SK-N-SH (cell line): ENCODE measurements at regions not wholly inside any gene's neighbourhood (a gene's known extent, or its start where the extent isn't known, plus 50 kb on each side); places are given as distances from the start of the nearest gene placed in this dataset.

Source experiments
- CTCF ChIA-PET: fragments of 300-600, 350-600 bp; formaldehyde crosslinking; extraction: SDS; loops from one replicate; lab custom pipeline; 2021; lab: Yijun Ruan, JAX
- POLR2A ChIA-PET: fragments of 350-600 bp; sonication (Branson Sonifier 250); formaldehyde crosslinking; extraction: SDS; loops from one replicate; lab custom pipeline; 2020; ENCODE audit warnings: antibody characterized with exemption, inconsistent platforms; lab: Yijun Ruan, JAX
- DNase-seq: peaks from one replicate; pipeline ENCODE4 v3.0.0; 2012
- H2AFZ ChIP-seq: fragments of 200-600 bp; sonication (generic); 2 replicates; pipeline ENCODE4 v1.8.1; 2016; ENCODE audit warnings: antibody characterized with exemption, mild to moderate bottlenecking, low read depth
- H3F3A ChIP-seq: fragments of 200-600 bp; sonication (generic); replicated peaks from 2 replicates; pipeline ENCODE3; 2016; ENCODE audit warnings: antibody characterized with exemption, mild to moderate bottlenecking; ENCODE audit not compliant: insufficient read depth
- H3K27ac ChIP-seq, 2 experiments: fragments of 200-500 bp in 1 of 2; fragments of 200-600 bp in 1 of 2; sonication (Bioruptor generic) in 1 of 2; sonication (generic), shearing (Covaris generic) in 1 of 2; 2 replicates each; pipeline versions ENCODE4 v1.5.1 to v1.6.1; 2014 to 2016; ENCODE audit warnings: low read depth in 2 of 2, inconsistent platforms in 1 of 2, low read length in 1 of 2, mild to moderate bottlenecking in 1 of 2, mixed read lengths in 1 of 2
- H3K27me3 ChIP-seq: fragments of 200-600 bp; sonication (generic), shearing (Covaris generic); 2 replicates; pipeline ENCODE4 v1.6.1; 2016; ENCODE audit warnings: mixed run types; ENCODE audit not compliant: insufficient read depth
- H3K36me3 ChIP-seq, 2 experiments: fragments of 200-500 bp in 1 of 2; fragments of 200-600 bp in 1 of 2; sonication (Bioruptor generic) in 1 of 2; sonication (generic) in 1 of 2; replicated peaks in 1 of 2; 2 replicates each; pipeline versions ENCODE3 to v1.5.1; 2014 to 2016; ENCODE audit warnings: low read length in 1 of 2, mild to moderate bottlenecking in 1 of 2; ENCODE audit not compliant: insufficient read depth in 2 of 2, control insufficient read depth in 1 of 2
- H3K4me1 ChIP-seq, 2 experiments: fragments of 200-500 bp in 1 of 2; fragments of 200-600 bp in 1 of 2; sonication (Bioruptor generic) in 1 of 2; sonication (generic), shearing (Covaris generic) in 1 of 2; 2 replicates each; pipeline versions ENCODE4 v1.5.1 to v1.6.1; 2014 to 2016; ENCODE audit warnings: low read depth in 1 of 2, low read length in 1 of 2, mixed run types in 1 of 2; ENCODE audit not compliant: insufficient read depth in 2 of 2, control insufficient read depth in 1 of 2
- H3K4me2 ChIP-seq: fragments of 200-600 bp; sonication (generic), shearing (Covaris generic); 2 replicates; pipeline ENCODE4 v1.6.1; 2017; ENCODE audit warnings: mixed run types
- H3K4me3 ChIP-seq, 2 experiments: fragments of 200-500 bp in 1 of 2; fragments of 200-600 bp in 1 of 2; sonication (Bioruptor generic) in 1 of 2; sonication (generic), shearing (Covaris generic) in 1 of 2; 2 replicates each; pipeline versions ENCODE4 v1.5.1 to v1.8.1; 2014 to 2016; ENCODE audit warnings: low read depth in 2 of 2, inconsistent platforms in 1 of 2, low read length in 1 of 2, mild to moderate bottlenecking in 1 of 2, mixed read lengths in 1 of 2, moderate library complexity in 1 of 2
- H3K79me2 ChIP-seq: fragments of 200-600 bp; sonication (generic); 2 replicates; pipeline ENCODE4 v1.8.1; 2017; ENCODE audit warnings: mild to moderate bottlenecking; ENCODE audit not compliant: insufficient read depth
- H3K9ac ChIP-seq: fragments of 200-600 bp; sonication (generic); 2 replicates; pipeline ENCODE4 v1.6.1; 2017; ENCODE audit warnings: mixed run types
- H3K9me2 ChIP-seq: fragments of 200-600 bp; sonication (generic); 2 replicates; pipeline ENCODE4 v1.6.1; 2017; ENCODE audit warnings: mixed run types
- H3K9me3 ChIP-seq: fragments of 200-600 bp; sonication (generic); 2 replicates; pipeline ENCODE4 v1.6.1; 2017; ENCODE audit warnings: mixed run types, mild to moderate bottlenecking, moderate library complexity
- H4K20me1 ChIP-seq: fragments of 200-600 bp; sonication (generic); 2 replicates; pipeline ENCODE4 v1.6.1; 2017; ENCODE audit warnings: mild to moderate bottlenecking, mixed run types; ENCODE audit not compliant: insufficient read depth
- CTCF ChIP-seq: fragments of 200-600 bp; sonication (generic); IDR thresholded peaks from 2 replicates; pipeline ENCODE4 v1.6.1; 2017; ENCODE audit warnings: antibody characterized with exemption, mild to moderate bottlenecking, moderate library complexity
- EP300 ChIP-seq, 2 experiments: IDR thresholded peaks; 2 replicates each; pipeline versions ENCODE4 v1.4.0 to v1.6.1; 2012; ENCODE audit warnings: borderline replicate concordance in 1 of 2, low read depth in 1 of 2, low read length in 1 of 2
- GATA2 ChIP-seq: sonication (generic); formaldehyde crosslinking; IDR thresholded peaks from 2 replicates; pipeline ENCODE4 v1.5.0; 2020; ENCODE audit warnings: mild to moderate bottlenecking, missing genetic modification reagents
- IRF3 ChIP-seq: fragments of 150-350 bp; IDR thresholded peaks from 2 replicates; pipeline ENCODE4 v1.6.1; 2016; ENCODE audit warnings: mild to moderate bottlenecking, low read depth, low read length
- TAF1 ChIP-seq: IDR thresholded peaks from 2 replicates; pipeline ENCODE4 v1.6.1; 2012; ENCODE audit warnings: low read depth, mild to moderate bottlenecking, low read length, moderate library complexity, borderline replicate concordance
- TCF12 ChIP-seq: IDR thresholded peaks from 2 replicates; pipeline ENCODE4 v1.4.0; 2012
- TEAD4 ChIP-seq: IDR thresholded peaks from 2 replicates; pipeline ENCODE4 v1.4.0; 2012; ENCODE audit warnings: mild to moderate bottlenecking, borderline replicate concordance; ENCODE audit not compliant: insufficient read depth
- USF1 ChIP-seq: IDR thresholded peaks from 2 replicates; pipeline ENCODE4 v1.4.0; 2012; ENCODE audit warnings: low read depth, borderline replicate concordance
- USF2 ChIP-seq: fragments of 150-350 bp; IDR thresholded peaks from 2 replicates; pipeline ENCODE4 v1.6.1; 2017; ENCODE audit warnings: antibody characterized with exemption, low read length, low read depth, borderline replicate concordance
- YY1 ChIP-seq: IDR thresholded peaks from 2 replicates; pipeline ENCODE4 v1.4.0; 2012; ENCODE audit warnings: low read depth, mild to moderate bottlenecking
- WGBS: methylation state at CpG from one replicate; pipeline ENCODE4 v1.1.6; 2017; ENCODE audit warnings: low lambda C conversion rate; 5-methylcytosine and 5-hydroxymethylcytosine counted together
- TF ChIP-seq, protein P1 (sequence below): IDR thresholded peaks from 2 replicates; pipeline ENCODE4 v1.4.0; 2012; ENCODE audit warnings: low read depth, borderline replicate concordance

GRCh38 chrX:9141496-9141895, 107.6 kb upstream of the FAM9B start:
- H3K9me3 ChIP-seq = no peaks in the 10 kb centered on the region
- DNase-seq = no peak
- ChIA-PET CTCF (no interaction called here), POLR2A (no interaction called here)
- H3K27me3 ChIP-seq = no peaks in the 10 kb centered on the region
- no peak overlapping the region for H3K27ac ChIP-seq
- no peak overlapping the region for H3K4me3 ChIP-seq
- H3K36me3 ChIP-seq = no peaks in the 10 kb centered on the region
- TF ChIP-seq USF1 = no peak
- TF ChIP-seq USF2 = no peak
- no peak for TF ChIP-seq EP300 (IDR thresholded peaks at IDR 0.05; ENCODE audit: borderline replicate concordance in 1 of 2, low read depth in 1 of 2, low read length in 1 of 2)
- TF ChIP-seq, protein P1, sequence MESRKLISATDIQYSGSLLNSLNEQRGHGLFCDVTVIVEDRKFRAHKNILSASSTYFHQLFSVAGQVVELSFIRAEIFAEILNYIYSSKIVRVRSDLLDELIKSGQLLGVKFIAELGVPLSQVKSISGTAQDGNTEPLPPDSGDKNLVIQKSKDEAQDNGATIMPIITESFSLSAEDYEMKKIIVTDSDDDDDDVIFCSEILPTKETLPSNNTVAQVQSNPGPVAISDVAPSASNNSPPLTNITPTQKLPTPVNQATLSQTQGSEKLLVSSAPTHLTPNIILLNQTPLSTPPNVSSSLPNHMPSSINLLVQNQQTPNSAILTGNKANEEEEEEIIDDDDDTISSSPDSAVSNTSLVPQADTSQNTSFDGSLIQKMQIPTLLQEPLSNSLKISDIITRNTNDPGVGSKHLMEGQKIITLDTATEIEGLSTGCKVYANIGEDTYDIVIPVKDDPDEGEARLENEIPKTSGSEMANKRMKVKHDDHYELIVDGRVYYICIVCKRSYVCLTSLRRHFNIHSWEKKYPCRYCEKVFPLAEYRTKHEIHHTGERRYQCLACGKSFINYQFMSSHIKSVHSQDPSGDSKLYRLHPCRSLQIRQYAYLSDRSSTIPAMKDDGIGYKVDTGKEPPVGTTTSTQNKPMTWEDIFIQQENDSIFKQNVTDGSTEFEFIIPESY = no peak
- TF ChIP-seq CTCF = no peak
- no peak for TF ChIP-seq GATA2 (CRISPR knock-in tag)
- TF ChIP-seq TEAD4 = no peak
- TF ChIP-seq TCF12 = no peak
- no peak for TF ChIP-seq YY1
- no peaks in the 10 kb centered on the region for H3F3A ChIP-seq
- H3K9me2 ChIP-seq = no peaks in the 10 kb centered on the region
- no peaks in the 10 kb centered on the region for H4K20me1 ChIP-seq
- H2AFZ ChIP-seq = no peak overlapping the region
- WGBS = 22% methylated on average over 2 of the region's 2 CpGs
- H3K4me2 ChIP-seq = no peak overlapping the region
- H3K9ac ChIP-seq = no peak overlapping the region
- no peaks in the 10 kb centered on the region for H3K4me1 ChIP-seq
- no peaks in the 10 kb centered on the region for H3K79me2 ChIP-seq

- 32% methylated on average over 11 of the region's 13 CpGs for WGBS
- Histone ChIP-seq H3K4me3 (no peak overlapping the region), H3K4me1 (no peaks in the 10 kb centered on the region), H3K4me2 (no peak overlapping the region), H3K79me2 (no peaks in the 10 kb centered on the region), H2AFZ (no peak overlapping the region), H3K9me3 (no peaks in the 10 kb centered on the region), H3K36me3 (no peaks in the 10 kb centered on the region), H4K20me1 (no peaks in the 10 kb centered on the region), H3K27ac (no peak overlapping the region), H3K9ac (no peak overlapping the region), H3K9me2 (no peaks in the 10 kb centered on the region), H3F3A (no peaks in the 10 kb centered on the region), H3K27me3 (no peaks in the 10 kb centered on the region)
- ChIA-PET POLR2A (no interaction called here), CTCF (no interaction called here)
- DNase-seq = no peak
- TF ChIP-seq TAF1 (no peak), EP300 (IDR thresholded peaks at IDR 0.05; ENCODE audit: borderline replicate concordance in 1 of 2, low read depth in 1 of 2, low read length in 1 of 2) (no peak), IRF3 (no peak), USF2 (no peak), CTCF (no peak)
Measured at GRCh38 chrX:9144701-9145241, 110.8 kb upstream of the FAM9B start.
